Fibroblast of mammary gland (primary cell): ENCODE measurements at regions not wholly inside any gene's neighbourhood (a gene's known extent, or its start where the extent isn't known, plus 50 kb on each side); places are given as distances from the start of the nearest gene placed in this dataset.
A peak's percentile ranks its signal among the peaks of the same experiment; 100 is the strongest.

Experiments used
- DNase-seq: peaks from one replicate; pipeline ENCODE4 v3.0.0-alpha.2; 2010; ENCODE audit warnings: low read depth
- H3K4me3 ChIP-seq: 2 replicates; pipeline ENCODE4 v1.5.1; 2011; ENCODE audit warnings: low read depth, mild to moderate bottlenecking, low read length, moderate library complexity; ENCODE audit not compliant: control insufficient read depth
- TF ChIP-seq, protein P1 (sequence below): conservative IDR thresholded peaks from 2 replicates; pipeline ENCODE4 v1.5.1; 2011; ENCODE audit warnings: low read depth, low read length, inconsistent platforms; ENCODE audit not compliant: control insufficient read depth, insufficient read depth

DNA sequence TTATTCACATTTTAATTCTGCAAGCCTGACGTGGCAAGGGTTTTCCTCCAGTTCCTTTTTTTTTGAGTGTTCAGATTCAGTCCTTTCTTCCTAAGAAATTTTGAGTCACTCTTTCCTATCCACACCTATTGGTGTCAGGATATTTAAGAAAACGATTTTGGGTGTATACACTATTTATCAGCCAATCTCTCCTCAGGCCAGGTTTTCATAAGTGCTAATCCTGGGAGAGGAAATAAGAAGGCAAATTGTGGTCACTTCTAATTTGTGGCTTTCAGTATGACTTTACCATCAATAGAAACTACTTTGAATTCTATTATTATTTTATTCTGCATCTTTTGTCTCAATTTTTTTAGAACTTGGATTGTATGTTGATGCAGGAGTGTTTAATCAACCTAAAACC is 174.4 kb downstream of the DSEL start:
- TF ChIP-seq, protein P1, sequence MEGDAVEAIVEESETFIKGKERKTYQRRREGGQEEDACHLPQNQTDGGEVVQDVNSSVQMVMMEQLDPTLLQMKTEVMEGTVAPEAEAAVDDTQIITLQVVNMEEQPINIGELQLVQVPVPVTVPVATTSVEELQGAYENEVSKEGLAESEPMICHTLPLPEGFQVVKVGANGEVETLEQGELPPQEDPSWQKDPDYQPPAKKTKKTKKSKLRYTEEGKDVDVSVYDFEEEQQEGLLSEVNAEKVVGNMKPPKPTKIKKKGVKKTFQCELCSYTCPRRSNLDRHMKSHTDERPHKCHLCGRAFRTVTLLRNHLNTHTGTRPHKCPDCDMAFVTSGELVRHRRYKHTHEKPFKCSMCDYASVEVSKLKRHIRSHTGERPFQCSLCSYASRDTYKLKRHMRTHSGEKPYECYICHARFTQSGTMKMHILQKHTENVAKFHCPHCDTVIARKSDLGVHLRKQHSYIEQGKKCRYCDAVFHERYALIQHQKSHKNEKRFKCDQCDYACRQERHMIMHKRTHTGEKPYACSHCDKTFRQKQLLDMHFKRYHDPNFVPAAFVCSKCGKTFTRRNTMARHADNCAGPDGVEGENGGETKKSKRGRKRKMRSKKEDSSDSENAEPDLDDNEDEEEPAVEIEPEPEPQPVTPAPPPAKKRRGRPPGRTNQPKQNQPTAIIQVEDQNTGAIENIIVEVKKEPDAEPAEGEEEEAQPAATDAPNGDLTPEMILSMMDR = no peak
- DNase-seq = no peak
- H3K4me3 ChIP-seq = no peak overlapping the region

- no peak for DNase-seq
These were observed 178.8 kb downstream of the DSEL start for GRCh38 chr18:67337696-67338095.

GRCh38 chr18:67331857-67332256 is 184.7 kb downstream of the DSEL start:
- DNase-seq = no peak
- TF ChIP-seq, protein P1 = no peak
- H3K4me3 ChIP-seq = no peak overlapping the region

More at GRCh38 chr18:67337696-67338095, 178.8 kb downstream of the DSEL start:
- TF ChIP-seq, protein P1 = no peak
- H3K4me3 ChIP-seq = no peak overlapping the region

DNA sequence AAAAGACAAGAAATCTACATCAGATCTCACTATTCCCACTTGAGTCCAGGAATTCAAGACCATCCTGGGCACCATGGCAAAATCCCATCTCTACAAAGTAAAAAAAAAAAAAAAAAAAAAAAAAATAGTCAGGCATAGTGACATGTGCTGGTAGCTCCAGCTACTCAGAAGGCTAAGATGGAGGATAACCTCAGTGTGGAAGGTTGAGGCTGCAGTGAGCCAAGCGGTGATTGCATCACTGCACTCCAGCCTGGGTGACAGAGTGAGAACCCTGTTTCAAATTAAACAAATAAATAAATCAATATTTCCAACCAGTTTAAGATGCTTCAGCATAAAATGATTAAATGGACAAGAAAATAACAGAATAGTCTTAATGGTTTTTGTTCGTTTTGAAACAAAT is 197.4 kb downstream of the DSEL start:
- no peak overlapping the region for H3K4me3 ChIP-seq
- TF ChIP-seq, protein P1 = no peak
- peak; percentile 7 for DNase-seq

DNA sequence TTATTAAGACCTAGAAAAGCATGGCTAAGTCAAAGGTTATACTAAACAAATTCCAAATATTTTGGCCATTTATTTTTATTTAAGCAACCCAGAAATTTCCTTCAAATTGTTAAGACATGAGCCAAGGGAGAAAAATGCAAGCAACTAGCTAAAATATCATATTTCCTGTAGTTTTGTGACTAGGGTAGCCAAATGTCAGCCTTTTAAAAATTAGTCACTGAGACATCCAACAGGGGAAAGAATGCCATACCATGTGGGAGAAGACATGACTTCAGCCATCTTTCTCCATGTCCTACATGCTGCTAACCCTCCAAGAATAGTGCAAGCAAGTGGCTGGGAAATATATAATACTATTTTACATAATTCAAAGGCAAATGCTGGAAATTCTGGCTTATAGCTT is 197.9 kb downstream of the DSEL start:
- H3K4me3 ChIP-seq = no peak overlapping the region
- peak; percentile 13 for DNase-seq
- TF ChIP-seq, protein P1 = no peak

DNA sequence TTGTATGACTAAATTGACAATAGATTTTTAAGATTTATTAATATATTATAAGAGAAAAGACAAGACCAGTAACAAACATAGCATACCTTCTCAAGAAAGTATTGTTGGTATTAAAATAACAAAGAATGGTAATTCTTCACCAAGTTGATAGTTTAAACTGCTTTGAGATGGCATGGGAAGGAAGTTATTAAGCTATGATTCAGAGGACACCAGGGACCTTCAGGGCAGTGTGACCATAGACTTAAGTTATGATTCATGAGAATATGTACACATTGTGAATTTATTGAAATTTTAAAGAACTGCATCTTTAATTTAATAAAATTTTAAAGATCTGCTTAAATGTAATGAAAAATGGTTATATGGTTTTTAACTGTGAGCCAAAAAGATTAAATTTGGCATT is 205.7 kb downstream of the DSEL start:
- TF ChIP-seq, protein P1 = no peak
- H3K4me3 ChIP-seq = no peak overlapping the region
- peak; percentile 71 for DNase-seq

DNA sequence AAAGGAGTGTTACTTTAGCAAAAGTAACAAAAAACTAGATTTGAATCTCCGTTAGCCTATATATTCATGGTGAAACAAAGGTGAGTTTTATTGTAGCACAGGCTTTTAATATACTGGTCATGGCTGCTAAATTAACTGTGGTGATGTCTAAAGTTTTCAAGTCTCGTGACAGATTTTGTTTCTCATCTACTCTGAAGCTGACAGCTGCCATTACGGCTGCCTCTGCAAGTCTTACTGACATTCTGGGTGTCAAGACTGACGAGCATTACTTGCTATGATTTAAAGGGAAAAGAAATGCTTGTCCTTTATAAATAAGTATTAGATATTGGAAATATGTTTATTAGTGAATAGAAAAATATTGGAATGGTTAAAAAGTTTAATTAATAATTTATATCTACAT is 207.7 kb downstream of the DSEL start:
- DNase-seq = no peak
- TF ChIP-seq, protein P1 = no peak
- no peak overlapping the region for H3K4me3 ChIP-seq
